NCI-H1694 treated with DMSO at 0.1 percent for 48 hours (cell line): ENCODE measurements at regions not wholly inside any gene's neighbourhood (a gene's known extent, or its start where the extent isn't known, plus 50 kb on each side); places are given as distances from the start of the nearest gene placed in this dataset.

Experiments
- DNase-seq: peaks from one replicate; lab custom pipeline; 2025; lab: John Stamatoyannopoulos, UW

- no peak for DNase-seq
These were observed 419.2 kb downstream of the SLITRK6 start for GRCh38 chr13:85379991-85380390.

GRCh38 chr13:85379433-85379832 is 419.8 kb downstream of the SLITRK6 start:
- DNase-seq, result no peak

- DNase-seq, result no peak
These were observed 421.4 kb downstream of the SLITRK6 start for GRCh38 chr13:85377783-85378182.

DNA sequence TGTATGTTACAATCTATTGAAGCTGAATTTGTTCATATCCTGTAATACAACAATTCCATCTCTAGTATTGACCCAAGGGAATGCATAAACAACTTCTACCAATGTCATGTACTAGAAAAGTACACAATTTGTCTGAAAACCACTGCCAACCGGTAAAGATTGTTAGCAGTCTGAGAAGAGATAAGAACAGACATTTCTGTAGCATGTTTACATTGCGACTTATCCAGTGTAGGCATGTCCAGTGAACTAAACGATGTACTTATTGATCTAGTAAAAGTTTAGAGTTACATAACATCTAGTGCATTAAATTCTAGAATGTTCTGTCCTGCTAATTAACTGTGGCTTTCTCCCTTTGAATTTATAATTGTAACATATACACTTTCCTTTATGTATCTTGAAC is 425.9 kb downstream of the SLITRK6 start:
- no peak for DNase-seq

DNA sequence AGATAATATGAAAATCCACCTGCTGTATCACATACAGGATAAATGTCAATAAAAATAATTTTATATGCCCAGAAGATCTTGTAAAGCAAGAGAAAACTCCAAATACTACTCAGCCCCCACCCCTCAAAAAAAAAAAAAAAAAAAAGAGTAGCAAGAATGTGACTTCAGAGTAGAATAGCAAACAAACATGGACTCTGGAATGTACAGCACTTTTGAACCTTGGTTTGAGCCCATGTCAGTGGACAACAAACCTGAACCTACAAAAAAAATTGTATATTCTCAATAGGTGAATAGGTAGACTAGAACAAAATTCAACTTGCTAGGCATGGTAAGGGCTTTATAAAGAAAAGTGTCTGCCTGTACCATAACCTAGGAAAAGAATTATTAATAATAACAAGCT is 428.0 kb downstream of the SLITRK6 start:
- no peak for DNase-seq

DNA sequence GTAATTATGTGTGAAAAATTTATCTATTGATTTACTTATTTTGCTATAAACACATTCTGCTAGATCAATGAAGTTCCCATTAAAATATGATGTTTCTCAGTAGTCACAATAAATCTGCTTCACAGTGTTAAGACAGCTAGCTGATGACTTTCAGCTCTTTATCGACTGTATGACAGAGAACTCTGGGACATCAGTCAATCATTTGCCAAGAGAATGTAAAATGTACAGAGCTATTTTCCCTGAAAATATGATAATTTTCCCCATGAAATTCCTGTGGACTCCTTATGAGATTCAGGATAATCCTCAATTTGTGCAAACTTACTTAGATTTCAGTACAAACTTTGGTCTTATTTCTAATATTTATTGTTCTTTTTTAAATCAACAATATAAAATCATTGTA is 430.5 kb downstream of the SLITRK6 start:
- DNase-seq, result no peak

DNA sequence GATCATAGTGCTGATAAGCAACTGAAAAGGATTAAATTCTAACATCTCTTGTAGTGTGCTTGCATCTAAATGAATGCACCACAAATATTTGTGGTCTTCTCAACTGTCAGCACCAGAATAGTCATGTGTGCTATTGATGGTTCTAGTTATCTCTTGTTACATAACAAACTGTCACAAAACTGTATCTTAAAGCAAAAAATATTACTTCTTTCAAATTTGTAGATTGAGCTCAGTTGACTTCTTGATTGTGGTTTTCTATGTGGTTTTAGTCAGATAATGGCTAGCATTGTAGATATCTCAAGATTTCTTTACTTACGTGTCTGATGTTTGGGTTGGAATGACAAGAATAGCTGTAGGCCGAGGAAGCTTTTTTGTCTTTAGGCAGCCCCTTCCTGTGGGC is 431.3 kb downstream of the SLITRK6 start:
- no peak for DNase-seq

DNA sequence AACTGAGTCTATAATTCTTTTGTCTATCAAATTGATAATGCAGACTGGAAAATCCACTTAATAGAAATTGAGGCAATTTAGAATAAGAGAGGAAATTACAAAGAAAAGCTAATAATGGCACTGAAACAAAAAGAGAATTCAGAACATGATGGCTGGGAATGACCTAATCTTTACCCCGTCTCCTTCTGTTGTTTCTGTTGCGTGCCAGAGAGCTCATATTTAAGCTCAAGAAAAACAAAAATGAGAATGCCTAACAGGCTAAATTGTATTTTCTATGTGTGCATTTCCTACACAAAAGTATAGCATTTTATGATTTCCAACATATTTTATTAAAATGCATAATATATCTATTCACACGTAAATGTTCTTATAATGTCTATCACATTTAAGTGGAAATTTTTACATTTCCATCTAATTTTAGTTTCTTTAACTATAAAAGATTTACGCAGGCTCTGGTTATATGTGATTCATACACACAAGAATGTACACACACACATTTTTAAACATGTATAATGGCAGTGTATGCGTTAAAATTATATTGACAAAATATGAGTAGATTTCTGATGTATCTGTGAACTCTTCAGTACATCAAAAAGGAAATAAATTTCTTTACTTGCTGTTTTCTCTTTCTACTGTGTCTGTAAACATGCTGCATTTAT is 432.3 kb downstream of the SLITRK6 start:
- no peak for DNase-seq

DNA sequence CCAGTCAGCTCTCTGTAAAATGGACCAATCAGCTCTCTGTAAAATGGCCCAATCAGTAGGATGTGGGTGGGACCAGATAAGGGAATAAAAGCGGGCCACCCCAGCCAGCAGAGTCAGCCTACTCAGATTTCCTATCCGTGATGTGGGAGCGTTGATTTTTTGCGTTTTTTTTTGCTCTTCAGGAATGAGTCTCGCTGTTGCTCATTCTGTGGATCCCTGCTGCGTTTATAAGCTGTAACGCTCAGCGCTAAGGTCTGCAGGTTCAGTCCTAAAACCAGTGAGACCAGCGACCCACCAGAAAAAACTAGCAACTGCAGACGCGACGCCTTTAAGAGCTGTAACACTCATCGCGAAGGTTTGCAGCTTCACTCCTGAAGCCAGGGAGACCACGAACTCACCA is 435.7 kb downstream of the SLITRK6 start:
- no peak for DNase-seq

DNA sequence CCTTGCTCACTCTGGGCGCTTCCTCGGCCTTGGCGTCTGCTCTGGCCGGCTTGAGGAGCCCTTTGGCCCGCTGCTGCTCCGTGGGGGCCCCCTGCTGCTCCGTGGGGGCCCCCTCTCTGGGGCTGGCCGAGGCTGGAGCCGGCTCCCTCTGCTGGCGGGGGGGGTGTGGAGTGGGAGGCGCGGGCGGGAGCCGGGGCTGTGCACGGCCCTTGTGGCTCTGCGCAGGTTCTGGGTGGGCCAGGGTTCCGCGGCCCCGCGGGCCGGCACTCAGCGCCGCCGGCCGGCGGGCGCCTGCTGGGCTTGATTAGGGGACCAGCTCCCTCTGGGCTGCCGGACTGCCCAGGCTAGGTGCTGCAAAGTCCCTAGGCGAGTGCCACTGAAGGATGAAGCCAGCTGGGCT is 436.2 kb downstream of the SLITRK6 start:
- DNase-seq, result no peak

GRCh38 chr13:85347251-85347650 is 452.0 kb downstream of the SLITRK6 start:
- DNase-seq, result no peak

- DNase-seq, result no peak
These were observed 465.0 kb downstream of the SLITRK6 start for GRCh38 chr13:85334187-85334586.

- DNase-seq, result no peak
These were observed 465.7 kb downstream of the SLITRK6 start for GRCh38 chr13:85333506-85334020.

DNA sequence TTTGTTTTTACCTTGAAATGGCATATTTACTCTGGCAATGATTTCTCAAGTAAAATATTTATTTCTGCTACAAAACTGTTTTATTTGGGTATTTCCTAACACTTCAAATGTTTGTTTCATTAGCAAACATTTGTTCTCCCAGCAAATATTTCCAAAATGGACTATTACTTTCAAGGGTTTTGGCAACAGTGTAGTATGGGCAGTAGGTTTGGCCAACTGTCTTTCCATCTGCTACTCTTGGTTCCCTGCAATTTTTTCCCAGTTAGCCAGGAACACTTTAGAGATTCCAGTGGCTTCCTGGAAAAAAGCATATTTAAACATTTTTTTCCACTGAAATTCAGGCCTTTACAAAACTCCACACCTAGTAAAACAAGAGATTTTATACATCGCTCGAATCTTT is 466.6 kb downstream of the SLITRK6 start:
- no peak for DNase-seq

DNA sequence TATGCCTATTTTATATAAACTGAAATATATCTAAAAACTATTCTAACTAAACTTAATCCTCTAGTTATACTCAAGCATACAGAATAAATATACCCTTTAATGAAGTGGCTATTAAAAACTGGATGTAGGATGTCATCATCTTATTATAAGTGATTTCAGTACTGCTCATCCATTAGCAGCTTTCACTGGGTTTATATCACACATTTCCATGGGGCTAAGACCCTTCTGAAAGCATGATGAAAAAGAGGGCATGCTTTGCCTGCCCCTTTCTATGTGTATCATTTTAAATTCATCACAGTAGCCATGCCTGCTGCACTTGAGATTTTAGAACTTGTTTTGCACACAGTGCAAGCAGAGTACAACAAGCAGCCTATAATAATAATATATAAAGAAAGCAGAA is 477.5 kb downstream of the SLITRK6 start:
- DNase-seq, result no peak

GRCh38 chr13:85317781-85318180 is 481.4 kb downstream of the SLITRK6 start:
- DNase-seq, result no peak

- DNase-seq, result no peak
These were observed 482.7 kb downstream of the SLITRK6 start for GRCh38 chr13:85316506-85317025.

DNA sequence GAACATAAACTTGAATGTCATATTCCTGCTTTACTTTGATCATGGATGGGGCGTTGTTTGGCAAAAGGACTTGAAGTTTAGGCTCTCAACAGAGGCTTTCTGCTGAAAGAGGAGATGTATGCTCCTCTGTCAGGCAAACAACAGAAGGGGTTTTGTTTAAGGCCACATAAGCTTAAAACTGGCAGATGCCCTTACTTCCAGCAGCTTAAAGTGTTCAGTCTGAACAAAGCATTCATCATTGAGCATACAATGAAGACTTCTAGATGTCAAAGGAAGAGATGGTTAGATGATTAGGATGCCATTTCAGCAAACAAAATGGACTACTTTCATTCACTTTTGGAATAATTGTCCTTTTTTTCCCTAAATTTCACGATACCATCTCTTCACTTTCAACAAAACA is 484.5 kb downstream of the SLITRK6 start:
- DNase-seq, result no peak

DNA sequence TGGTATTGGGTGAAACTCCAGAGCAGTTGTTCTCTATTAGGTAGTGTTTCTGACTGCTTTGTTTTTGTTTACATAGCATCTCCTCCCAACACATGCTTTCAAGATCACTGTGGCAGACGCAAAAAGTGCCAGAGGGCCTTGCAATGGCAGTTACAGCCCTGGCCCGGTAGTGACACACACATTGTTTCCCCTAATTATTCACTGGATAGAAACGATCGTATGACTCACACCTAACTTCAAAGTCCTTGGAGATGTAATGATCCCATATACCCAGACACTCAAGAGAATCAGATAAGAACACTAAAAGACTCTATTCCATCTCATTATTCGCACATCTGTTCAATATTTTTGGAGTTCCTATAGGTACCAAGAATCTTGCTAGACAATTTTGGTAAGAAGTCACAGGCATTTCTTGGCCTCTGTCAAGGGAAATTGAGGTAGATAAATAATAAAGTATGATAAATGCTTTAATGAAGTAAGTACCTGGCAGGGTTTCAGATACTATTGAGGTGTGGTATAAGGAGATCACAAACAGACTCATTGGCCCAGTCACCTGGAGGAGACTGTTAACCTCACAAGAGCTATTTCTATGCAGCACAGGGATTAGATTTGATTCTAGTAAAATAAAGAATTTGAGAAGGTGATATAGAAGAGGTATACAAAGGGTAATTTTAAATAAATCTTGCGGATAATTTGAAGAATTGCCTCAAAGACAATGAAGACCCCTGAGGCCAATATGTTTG is 485.3 kb downstream of the SLITRK6 start:
- no peak for DNase-seq

GRCh38 chr13:85312071-85312470 is 487.1 kb downstream of the SLITRK6 start:
- no peak for DNase-seq

- DNase-seq, result no peak
These were observed 495.6 kb downstream of the SLITRK6 start for GRCh38 chr13:85303630-85304029.

GRCh38 chr13:85298387-85298924 is 500.8 kb downstream of the SLITRK6 start:
- DNase-seq, result no peak

GRCh38 chr13:85288698-85289097 is 510.5 kb downstream of the SLITRK6 start:
- no peak for DNase-seq
